ENCODE measurements at regions not wholly inside any gene's neighbourhood (a gene's known extent, or its start where the extent isn't known, plus 50 kb on each side); places are given as distances from the start of the nearest gene placed in this dataset.

- DNase-seq (ENCODE audit: low read depth, low spot score) = no peak
Measured at GRCh38 chr10:89829262-89829886, 128.0 kb downstream of the KIF20B start.

DNA sequence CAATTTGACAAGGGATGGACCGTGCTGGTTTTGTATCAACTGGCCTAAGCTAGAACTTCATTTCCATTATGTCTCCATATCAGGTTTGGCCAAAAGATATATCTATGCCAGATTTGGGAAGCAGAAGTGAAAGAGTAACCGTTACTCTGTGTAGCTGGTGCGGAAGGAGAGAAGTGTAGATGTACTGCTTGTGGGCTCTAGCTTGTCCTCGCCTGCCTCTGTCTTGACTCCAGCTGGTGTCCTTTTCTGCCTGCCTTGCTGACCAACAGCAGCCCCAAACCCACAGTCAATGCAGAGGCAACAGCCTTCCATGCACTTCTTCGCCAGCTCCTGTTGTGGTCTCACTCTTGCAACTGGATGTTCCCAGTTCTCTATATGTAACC lies 128.5 kb downstream of the KIF20B start:
- DNase-seq (ENCODE audit: low read depth, low spot score) = no peak

GRCh38 chr10:89830624-89831023 lies 129.2 kb downstream of the KIF20B start:
- no peak for DNase-seq (ENCODE audit: low read depth, low spot score)

DNA sequence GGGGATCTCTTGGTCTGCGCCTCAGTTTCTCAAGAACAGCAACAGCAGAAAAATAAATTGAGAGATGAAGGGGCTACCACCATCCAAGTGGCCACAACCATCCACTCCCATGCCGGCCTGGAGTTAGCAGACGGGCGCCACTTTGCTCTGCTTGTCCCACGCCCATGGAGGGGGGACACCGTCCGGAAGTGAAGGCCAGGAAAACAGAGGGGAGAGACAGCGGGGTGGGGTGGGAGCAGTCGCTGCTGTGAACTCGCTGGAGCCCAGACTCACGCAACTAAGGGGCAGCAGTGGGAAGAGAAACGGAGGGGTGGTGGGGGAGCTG lies 135.4 kb downstream of the KIF20B start:
- no peak for DNase-seq (ENCODE audit: low read depth, low spot score)

GRCh38 chr10:89837165-89838043 lies 136.0 kb downstream of the KIF20B start:
- no peak for DNase-seq (ENCODE audit: low read depth, low spot score)

DNA sequence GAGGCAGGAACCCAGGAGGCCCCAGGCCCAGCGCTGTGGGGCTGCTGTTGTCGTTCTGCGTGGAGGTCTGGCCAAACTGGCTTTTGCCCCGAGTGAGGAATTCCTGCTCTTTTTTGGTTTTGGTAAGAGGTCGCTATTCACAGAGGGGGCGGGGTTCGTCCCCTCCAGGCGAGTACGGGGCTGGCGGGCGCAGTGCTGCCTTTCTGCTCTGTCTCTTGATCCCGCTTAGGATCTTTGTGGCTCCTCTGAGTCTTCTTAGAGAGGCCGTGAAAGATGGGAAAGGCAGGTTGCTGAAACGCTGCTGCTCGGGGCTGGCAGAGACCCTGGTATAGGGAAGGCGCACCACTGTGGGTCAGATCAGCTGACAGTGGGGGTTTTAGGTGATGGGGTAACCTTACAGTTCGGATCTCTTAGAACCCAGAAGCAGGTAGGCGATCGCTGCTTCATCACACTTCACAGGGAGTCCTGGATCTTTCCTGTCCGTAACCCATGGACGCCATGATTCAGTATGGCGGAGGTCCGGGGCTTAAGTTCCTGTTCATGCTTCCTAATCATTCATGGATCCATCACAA lies 136.7 kb downstream of the KIF20B start:
- DNase-seq (ENCODE audit: low read depth, low spot score) = no peak

DNA sequence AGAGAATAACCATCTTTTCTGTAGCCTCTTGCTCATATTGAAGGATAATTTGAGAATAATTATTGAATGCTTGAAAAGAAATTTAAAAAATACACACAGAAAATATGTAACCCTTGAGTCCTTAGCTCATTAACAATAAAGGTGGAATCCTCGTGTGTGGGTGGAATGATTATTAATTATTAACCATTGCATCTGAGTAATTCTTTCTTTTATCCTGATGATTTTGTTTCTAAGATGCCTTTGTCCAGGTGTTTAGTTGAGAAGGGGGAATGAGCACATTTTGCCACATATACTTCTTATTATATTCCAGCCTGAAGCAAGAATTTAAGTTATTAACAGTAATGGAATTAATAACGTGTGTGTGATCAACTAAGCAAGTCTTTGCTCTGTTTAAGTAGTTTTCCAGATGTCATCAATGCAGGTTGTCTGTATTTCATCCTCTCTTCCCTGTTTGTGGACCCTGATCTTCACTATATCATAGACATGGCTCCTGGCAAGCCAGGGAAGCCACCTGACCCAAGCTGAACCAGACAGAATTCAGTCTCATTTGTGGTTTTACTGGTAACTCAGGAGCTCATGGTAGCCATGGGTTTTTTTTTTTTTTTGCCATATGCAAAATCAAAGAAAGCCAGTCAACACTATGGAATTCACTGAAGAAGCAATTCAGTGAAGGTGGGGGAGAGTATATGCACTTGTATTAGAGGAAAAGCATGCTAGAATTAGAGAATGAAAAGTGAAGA lies 144.3 kb downstream of the KIF20B start:
- DNase-seq (ENCODE audit: low read depth, low spot score) = no peak

- no peak for DNase-seq (ENCODE audit: low read depth, low spot score)
Measured at GRCh38 chr10:89846281-89846630, 144.9 kb downstream of the KIF20B start.

- DNase-seq (ENCODE audit: low read depth, low spot score) = no peak
Measured at GRCh38 chr10:89846786-89847185, 145.4 kb downstream of the KIF20B start.

DNA sequence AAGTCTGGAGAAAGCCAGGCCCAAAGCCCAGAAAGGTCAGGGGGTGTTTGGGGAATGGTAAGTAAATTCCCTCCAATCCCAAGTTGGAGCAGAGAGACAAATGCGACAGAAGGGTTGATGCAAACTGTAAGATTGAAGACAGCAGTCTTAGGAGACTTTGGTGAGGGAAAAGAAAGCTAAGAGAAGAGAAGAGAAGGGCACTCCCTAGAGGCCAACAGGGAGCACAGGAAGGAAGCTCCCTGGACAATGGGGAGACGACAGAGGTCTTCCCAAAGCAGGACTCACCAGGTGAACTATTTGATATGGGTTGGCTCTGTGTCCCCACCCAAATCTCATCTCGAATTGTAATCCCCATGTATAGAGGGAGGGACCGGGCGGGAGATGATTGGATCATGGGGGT lies 151.5 kb downstream of the KIF20B start:
- no peak for DNase-seq (ENCODE audit: low read depth, low spot score)

- no peak for DNase-seq (ENCODE audit: low read depth, low spot score)
Measured at GRCh38 chr10:89853781-89854191, 152.4 kb downstream of the KIF20B start.

- DNase-seq (ENCODE audit: low read depth, low spot score) = no peak
Measured at GRCh38 chr10:89857431-89858042, 156.1 kb downstream of the KIF20B start.

- no peak for DNase-seq (ENCODE audit: low read depth, low spot score)
Measured at GRCh38 chr10:89861199-89861573, 159.8 kb downstream of the KIF20B start.

DNA sequence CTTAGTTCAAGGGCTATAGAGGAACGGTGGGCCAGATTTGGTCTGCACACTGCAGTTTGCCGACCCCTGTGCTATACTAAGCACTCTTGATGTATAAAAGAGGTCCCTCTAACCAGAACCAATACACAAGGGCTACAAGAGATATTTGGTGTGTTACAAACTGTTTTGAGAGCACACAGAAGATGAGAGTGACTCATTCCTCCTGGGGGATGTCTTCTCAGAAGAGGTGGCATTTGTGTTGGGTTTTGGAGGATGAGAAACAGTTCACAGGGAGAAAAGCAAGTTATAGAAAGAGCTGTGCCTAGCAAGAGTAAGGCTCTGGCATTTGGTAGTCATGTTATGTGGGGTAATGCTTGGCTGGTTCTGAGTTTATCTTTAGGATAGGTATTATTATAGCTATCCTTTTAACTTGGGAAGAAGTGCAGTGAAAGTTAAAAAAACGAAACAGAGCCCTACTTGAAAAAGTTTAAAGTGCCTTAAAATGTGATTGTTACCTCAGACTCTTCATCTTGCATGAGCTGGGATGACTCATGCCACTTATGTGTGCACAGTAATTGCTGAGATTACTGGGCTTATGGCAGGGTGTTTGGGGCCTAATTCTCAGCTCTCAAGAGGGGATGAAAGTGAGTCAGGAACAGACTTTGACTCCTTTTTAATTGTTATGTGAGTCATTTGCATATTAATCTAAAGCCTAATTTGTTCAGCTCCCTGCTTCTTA lies 160.4 kb downstream of the KIF20B start:
- no peak for DNase-seq (ENCODE audit: low read depth, low spot score)

- DNase-seq (ENCODE audit: low read depth, low spot score) = no peak
Measured at GRCh38 chr10:89867964-89868363, 166.6 kb downstream of the KIF20B start.

- no peak for DNase-seq (ENCODE audit: low read depth, low spot score)
Measured at GRCh38 chr10:89869180-89869579, 167.8 kb downstream of the KIF20B start.

- DNase-seq (ENCODE audit: low read depth, low spot score) = no peak
Measured at GRCh38 chr10:89869592-89870156, 168.3 kb downstream of the KIF20B start.

- DNase-seq (ENCODE audit: low read depth, low spot score) = no peak
Measured at GRCh38 chr10:89870936-89871335, 169.5 kb downstream of the KIF20B start.

GRCh38 chr10:89873055-89873454 lies 171.7 kb downstream of the KIF20B start:
- no peak for DNase-seq (ENCODE audit: low read depth, low spot score)

GRCh38 chr10:89875557-89875956 lies 174.2 kb downstream of the KIF20B start:
- no peak for DNase-seq (ENCODE audit: low read depth, low spot score)

DNA sequence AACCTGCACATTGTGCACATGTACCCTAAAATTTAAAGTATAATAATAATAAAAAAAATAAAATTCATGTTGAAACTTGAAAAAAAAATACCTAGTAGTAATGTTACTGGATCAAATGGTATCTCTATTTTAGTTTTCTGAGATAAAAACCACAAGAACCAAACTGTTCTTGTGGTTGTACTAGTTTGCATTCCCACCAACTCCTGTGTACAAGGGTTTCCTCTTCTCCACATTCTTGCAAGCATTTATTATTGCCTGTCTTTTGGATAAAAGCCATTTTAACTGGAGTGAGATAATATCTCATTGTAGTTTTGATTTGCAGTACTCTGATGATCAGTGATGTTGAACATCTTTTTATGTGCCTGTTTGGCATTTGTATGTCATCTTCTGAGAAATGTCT lies 177.7 kb downstream of the KIF20B start:
- DNase-seq (ENCODE audit: low read depth, low spot score) = no peak
